H1 (cell line): ENCODE measurements at regions not wholly inside any gene's neighbourhood (a gene's known extent, or its start where the extent isn't known, plus 50 kb on each side); places are given as distances from the start of the nearest gene placed in this dataset.

Experiments
- BCL11A ChIP-seq, 2 experiments: IDR thresholded peaks; one replicate each; pipeline ENCODE4 v1.6.1; 2011; ENCODE audit warnings: low read depth in 2 of 2, low read length in 2 of 2, mild to moderate bottlenecking in 2 of 2
- CREB1 ChIP-seq: IDR thresholded peaks from 2 replicates; pipeline ENCODE4 v1.6.1; 2012; ENCODE audit warnings: inconsistent platforms
- SP2 ChIP-seq: IDR thresholded peaks from 2 replicates; pipeline ENCODE4 v1.6.1; 2012; ENCODE audit warnings: mild to moderate bottlenecking, low read length, inconsistent platforms

DNA sequence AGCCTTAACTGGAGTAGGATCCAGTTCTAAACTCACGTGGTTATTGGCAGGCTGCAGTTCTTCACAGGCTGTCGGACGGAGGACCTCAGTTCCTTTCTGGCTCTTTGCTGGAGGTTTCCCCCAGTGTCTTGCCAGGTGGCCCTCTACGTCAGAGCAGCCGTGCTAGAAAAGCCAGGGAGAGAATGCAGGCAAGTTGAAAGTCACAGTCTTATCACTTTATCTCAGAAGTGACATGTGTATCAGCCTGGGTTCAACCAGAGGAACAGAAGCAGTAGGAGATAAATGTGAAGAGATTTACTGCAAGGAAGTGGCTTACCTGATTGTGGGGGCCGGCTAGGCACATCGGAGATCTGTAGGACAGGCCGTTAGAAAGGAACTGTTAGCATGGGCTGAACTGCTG lies 125.3 kb upstream of the BNIP2 start (continued):
- TF ChIP-seq BCL11A (IDR thresholded peaks at IDR 0.05; ENCODE audit: low read depth in 2 of 2, low read length in 2 of 2) (no peak), SP2 (no peak), CREB1 (no peak)
